Upper lobe of left lung (tissue), 6 donors: ENCODE measurements at regions not wholly inside any gene's neighbourhood (a gene's known extent, or its start where the extent isn't known, plus 50 kb on each side); places are given as distances from the start of the nearest gene placed in this dataset.

ENCODE experiments used
- ATAC-seq, 2 donors: fragments of 200-7000 bp; cut with Tn5 transposase; one replicate each; pipeline ENCODE4 v1.9.1; 2022; ENCODE audit warnings: mild to moderate bottlenecking in 2 of 2, moderate library complexity in 2 of 2; ENCODE audit not compliant: low FRiP score in 2 of 2
- DNase-seq, 2 donors: peaks; one replicate each; pipeline ENCODE4 v3.0.0-alpha.2; 2019 to 2020
- H3K27ac ChIP-seq, 4 donors: fragments of 200-600 bp; sonication (generic); one replicate each; pipeline ENCODE4 v1.5.1; 2016 to 2019
- H3K27me3 ChIP-seq, 4 donors: fragments of 200-600 bp; sonication (generic); one replicate each; pipeline ENCODE4 v1.5.1; 2017 to 2019
- H3K36me3 ChIP-seq, 4 donors: fragments of 200-600 bp; sonication (generic); one replicate each; pipeline ENCODE4 v1.5.1; 2016 to 2019
- H3K4me1 ChIP-seq, 4 donors: fragments of 200-600 bp; sonication (generic); one replicate each; pipeline ENCODE4 v1.5.1; 2018 to 2019
- H3K4me3 ChIP-seq, 4 donors: fragments of 200-600 bp; sonication (generic); one replicate each; pipeline ENCODE4 v1.5.1; 2017 to 2019; ENCODE audit warnings: mild to moderate bottlenecking in 2 of 4, moderate library complexity in 1 of 4
- H3K9me3 ChIP-seq, 4 donors: fragments of 200-600 bp; sonication (generic); one replicate each; pipeline ENCODE4 v1.5.1; 2018 to 2019
- EP300 ChIP-seq, 4 donors: sonication (generic); formaldehyde crosslinking; IDR thresholded peaks; one replicate each; pipeline ENCODE4 v1.5.1; 2017; ENCODE audit warnings: antibody characterized with exemption in 4 of 4, control low read depth in 2 of 4
- POLR2A ChIP-seq, 4 donors: fragments of 450-650 bp; IDR thresholded peaks; one replicate each; pipeline ENCODE4 v1.5.1; 2016 to 2017; ENCODE audit warnings: antibody characterized with exemption in 4 of 4, mild to moderate bottlenecking in 2 of 4
- POLR2AphosphoS5 ChIP-seq, 2 donors: sonication (generic); formaldehyde crosslinking; IDR thresholded peaks; one replicate each; pipeline ENCODE4 v1.5.1; 2017; ENCODE audit warnings: antibody characterized with exemption in 2 of 2
- WGBS, 2 donors: methylation state at CpG; one replicate each; pipeline ENCODE4 v1.1.5; 2017 to 2018; 5-methylcytosine and 5-hydroxymethylcytosine counted together
- TF ChIP-seq, protein P1 (sequence below), 6 experiments: fragments of 450-650 bp in 4 of 6; fragments of 200-600 bp in 2 of 6; sonication (generic) in 2 of 6; IDR thresholded peaks; one replicate each; pipeline ENCODE4 v1.5.1; 2016 to 2019; ENCODE audit warnings: antibody characterized with exemption in 6 of 6
- donor health status: DM: no; HTN: no; CAD: no; lungs with moderate emphysema.
- donor health status: DM: no; HTN: yes; CAD: no; lungs with severe emphysema.

DNA sequence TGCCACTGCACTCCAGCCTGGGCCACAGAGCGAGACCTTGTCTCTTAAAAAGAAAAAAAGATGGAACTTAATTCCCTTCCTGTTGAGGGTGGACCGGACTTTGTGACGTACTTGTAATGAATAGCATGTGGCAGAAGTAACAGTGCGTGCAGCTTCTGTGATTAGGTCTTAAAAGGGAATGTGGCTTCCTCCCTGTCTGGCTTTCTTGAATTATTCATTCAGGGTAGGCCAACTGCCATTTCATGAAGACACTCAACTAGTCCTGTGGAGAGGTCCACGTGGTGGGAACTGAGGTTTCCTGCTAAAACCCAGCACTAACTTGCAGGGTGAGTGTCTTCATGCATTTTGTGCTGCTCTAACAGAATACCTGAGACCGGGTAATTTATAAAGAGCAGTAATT is 98.9 kb upstream of the PIAS1 start:
- H3K4me1 ChIP-seq: peaks cover 0 to 6% (median 1%) of the 10 kb centered on the region in 4 donors
- H3K4me3 ChIP-seq: no peak overlapping the region
- DNase-seq (no peak), ATAC-seq (peak in 1 of 2 donors; percentile 70)
- no peaks in the 10 kb centered on the region for H3K9me3 ChIP-seq
- H3K27me3 ChIP-seq: no peaks in the 10 kb centered on the region
- peak overlapping the region in 1 of 4 donors; percentile 20 for H3K27ac ChIP-seq
- WGBS, 2 donors: 63 to 83% methylated on average over 6 of the region's 6 CpGs
- no peaks in the 10 kb centered on the region for H3K36me3 ChIP-seq
- TF ChIP-seq, protein P1, sequence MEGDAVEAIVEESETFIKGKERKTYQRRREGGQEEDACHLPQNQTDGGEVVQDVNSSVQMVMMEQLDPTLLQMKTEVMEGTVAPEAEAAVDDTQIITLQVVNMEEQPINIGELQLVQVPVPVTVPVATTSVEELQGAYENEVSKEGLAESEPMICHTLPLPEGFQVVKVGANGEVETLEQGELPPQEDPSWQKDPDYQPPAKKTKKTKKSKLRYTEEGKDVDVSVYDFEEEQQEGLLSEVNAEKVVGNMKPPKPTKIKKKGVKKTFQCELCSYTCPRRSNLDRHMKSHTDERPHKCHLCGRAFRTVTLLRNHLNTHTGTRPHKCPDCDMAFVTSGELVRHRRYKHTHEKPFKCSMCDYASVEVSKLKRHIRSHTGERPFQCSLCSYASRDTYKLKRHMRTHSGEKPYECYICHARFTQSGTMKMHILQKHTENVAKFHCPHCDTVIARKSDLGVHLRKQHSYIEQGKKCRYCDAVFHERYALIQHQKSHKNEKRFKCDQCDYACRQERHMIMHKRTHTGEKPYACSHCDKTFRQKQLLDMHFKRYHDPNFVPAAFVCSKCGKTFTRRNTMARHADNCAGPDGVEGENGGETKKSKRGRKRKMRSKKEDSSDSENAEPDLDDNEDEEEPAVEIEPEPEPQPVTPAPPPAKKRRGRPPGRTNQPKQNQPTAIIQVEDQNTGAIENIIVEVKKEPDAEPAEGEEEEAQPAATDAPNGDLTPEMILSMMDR (IDR thresholded peaks at IDR 0.05): no peak
- TF ChIP-seq EP300 (IDR thresholded peaks at IDR 0.05): no peak
- no peak for TF ChIP-seq POLR2AphosphoS5 (IDR thresholded peaks at IDR 0.05)
- no peak for TF ChIP-seq POLR2A (IDR thresholded peaks at IDR 0.05)

DNA sequence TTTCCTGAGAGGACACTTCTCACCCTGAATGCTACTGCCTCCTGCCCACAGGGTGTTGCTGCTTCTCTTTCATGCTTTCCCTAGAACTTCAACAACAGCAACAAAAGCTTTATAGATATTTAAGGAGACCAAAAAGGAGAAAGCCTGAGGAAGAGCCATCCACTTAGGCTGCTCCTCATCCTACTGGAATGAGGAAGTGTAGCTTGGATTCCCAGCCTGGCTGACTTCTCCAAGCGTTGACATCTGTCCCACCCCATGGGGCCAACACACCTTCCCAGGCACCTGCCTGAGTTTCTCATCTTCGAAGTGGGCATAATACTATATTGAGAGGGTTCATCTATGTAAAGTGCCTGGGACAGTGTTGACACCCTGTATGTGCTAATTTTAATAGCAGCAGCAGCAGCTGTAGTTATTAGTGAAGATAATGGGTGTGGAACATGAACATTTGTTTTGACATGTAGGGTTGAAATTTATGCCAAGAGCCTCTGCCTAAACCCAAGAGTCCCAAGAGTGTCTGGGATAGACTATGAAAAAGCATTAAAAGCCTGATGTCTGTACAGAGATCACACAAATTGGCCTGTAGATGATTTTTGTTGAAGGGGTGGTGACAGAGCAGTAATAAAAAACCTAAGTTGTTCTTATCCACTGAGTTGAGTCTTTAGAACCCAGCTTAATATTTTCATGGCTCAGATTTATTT is 96.5 kb upstream of the PIAS1 start:
- Histone ChIP-seq H3K4me1 (peaks cover 0 to 11% (median 3%) of the 10 kb centered on the region in 4 donors), H3K27me3 (no peaks in the 10 kb centered on the region), H3K27ac (no peak overlapping the region), H3K36me3 (no peaks in the 10 kb centered on the region), H3K9me3 (no peaks in the 10 kb centered on the region), H3K4me3 (no peak overlapping the region)
- TF ChIP-seq POLR2AphosphoS5 (IDR thresholded peaks at IDR 0.05) (no peak), POLR2A (IDR thresholded peaks at IDR 0.05) (no peak), EP300 (IDR thresholded peaks at IDR 0.05) (no peak)
- TF ChIP-seq, protein P1 (IDR thresholded peaks at IDR 0.05): no peak
- WGBS, 2 donors: 75 to 92% methylated on average over 2 of the region's 2 CpGs
- ATAC-seq (peak in 1 of 2 donors; percentile 77), DNase-seq (no peak)

DNA sequence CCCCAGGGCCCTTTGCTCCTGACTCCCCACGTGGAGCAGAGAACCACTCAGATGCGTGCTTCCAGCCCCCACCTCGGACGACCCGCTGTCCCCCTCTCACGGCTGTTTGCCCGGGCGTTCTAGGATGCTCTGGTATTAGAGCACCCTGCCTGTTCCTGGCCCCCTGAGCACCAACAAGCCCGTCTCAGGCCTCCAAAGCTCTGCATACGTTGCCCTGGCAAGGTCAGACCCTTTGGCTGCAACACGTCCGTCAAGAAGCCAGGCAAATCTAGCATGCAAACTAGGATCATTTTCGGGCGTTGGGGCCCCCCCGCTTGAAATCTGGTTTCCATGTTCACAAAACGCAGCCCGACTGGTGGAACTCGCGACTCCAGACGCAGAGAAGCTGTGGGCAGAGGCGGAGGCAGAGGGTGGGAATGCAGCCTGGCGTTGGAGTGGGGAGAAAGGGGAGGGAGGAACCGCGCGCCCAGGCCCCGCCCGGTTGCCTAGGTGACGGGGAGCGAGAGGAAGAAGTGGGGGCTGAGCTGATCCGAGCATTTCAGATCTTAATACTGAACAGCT is 86.2 kb upstream of the PIAS1 start:
- 10 to 12% methylated on average over 30 of the region's 30 CpGs for WGBS, 2 donors
- H3K36me3 ChIP-seq: no peaks in the 10 kb centered on the region
- H3K27me3 ChIP-seq: no peaks in the 10 kb centered on the region
- peaks cover 8 to 13% (median 10%) of the 10 kb centered on the region in 4 donors for H3K4me1 ChIP-seq
- H3K4me3 ChIP-seq: peak overlapping the region in 3 of 4 donors; percentile 31 to 46 (median 44)
- TF ChIP-seq POLR2AphosphoS5 (IDR thresholded peaks at IDR 0.05) (peak in 1 of 2 donors; percentile 8), EP300 (IDR thresholded peaks at IDR 0.05) (no peak)
- TF ChIP-seq, protein P1 (IDR thresholded peaks at IDR 0.05): peak in 1 of 6 experiments; percentile 17
- DNase-seq: peak; percentile 84 to 94
- peak overlapping the region in 1 of 4 donors; percentile 54 for H3K27ac ChIP-seq
- peak; percentile 91 to 98 for ATAC-seq
- no peaks in the 10 kb centered on the region for H3K9me3 ChIP-seq

DNA sequence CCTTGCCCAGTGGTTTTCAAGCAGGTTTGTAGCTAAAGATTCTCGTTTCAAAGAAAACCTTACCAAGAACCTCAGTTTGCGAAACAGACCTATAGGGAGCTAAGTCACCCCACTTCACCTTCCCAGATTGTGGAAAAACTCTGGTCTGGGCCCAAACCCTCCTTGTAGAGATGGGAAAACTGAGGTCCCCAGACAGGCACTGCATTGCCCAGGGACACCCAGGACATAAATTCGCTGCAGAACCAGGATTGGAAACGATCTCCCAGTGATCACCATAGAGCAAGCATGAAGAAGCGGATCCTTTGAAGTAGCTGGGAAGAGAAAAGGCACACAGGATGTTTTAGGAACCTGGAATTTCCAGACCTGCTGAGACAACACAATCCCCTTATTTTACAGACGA is 85.6 kb upstream of the PIAS1 start:
- peak in 1 of 2 donors; percentile 5 for ATAC-seq
- no peaks in the 10 kb centered on the region for H3K9me3 ChIP-seq
- no peak for DNase-seq
- H3K36me3 ChIP-seq: no peaks in the 10 kb centered on the region
- H3K4me3 ChIP-seq: peak overlapping the region in 2 of 4 donors; percentile 44 to 46
- no peaks in the 10 kb centered on the region for H3K27me3 ChIP-seq
- WGBS, 2 donors: 55 to 59% methylated on average over 6 of the region's 6 CpGs
- H3K27ac ChIP-seq: no peak overlapping the region
- peaks cover 8 to 13% (median 10%) of the 10 kb centered on the region in 4 donors for H3K4me1 ChIP-seq
- no peak for TF ChIP-seq POLR2A (IDR thresholded peaks at IDR 0.05)
- TF ChIP-seq POLR2AphosphoS5 (IDR thresholded peaks at IDR 0.05): no peak
- TF ChIP-seq EP300 (IDR thresholded peaks at IDR 0.05): no peak
- TF ChIP-seq, protein P1 (IDR thresholded peaks at IDR 0.05): no peak
